HG02588 (cell line): ENCODE measurements at regions not wholly inside any gene's neighbourhood (a gene's known extent, or its start where the extent isn't known, plus 50 kb on each side); places are given as distances from the start of the nearest gene placed in this dataset.

ENCODE experiments used
- ATAC-seq: cut with Tn5 transposase; IDR thresholded peaks from one replicate; pipeline ENCODE4 v1.9.1; 2021; ENCODE audit warnings: mild to moderate bottlenecking, moderate library complexity; ENCODE audit not compliant: unreplicated experiment

DNA sequence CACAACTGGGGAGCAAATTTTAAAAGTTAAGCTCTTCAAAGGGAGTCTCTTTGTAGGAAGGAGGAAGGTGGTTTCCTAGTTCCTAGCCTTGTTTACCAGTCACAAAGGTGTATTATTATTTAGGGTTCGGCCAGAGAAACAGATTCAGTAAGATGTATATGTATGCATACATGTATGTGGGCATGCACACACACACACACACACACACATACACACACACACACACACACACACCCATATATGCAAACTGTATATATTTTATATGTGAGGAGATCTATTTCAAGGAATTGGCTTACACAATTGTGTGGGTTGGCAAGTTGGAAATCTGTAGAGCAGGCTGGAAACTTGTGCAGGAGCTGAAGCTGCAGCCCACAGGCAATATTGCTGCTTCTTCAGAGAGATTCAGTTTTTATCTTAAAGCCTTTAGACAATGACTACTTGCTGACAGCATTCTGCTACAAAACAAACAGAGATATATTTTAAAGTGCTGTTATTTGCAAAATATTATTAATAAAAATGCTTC lies 75.3 kb upstream of the DNAH5 start:
- no peak for ATAC-seq

GRCh38 chr5:14017904-14018303 lies 73.4 kb upstream of the DNAH5 start:
- ATAC-seq: no peak

- ATAC-seq: no peak
These were observed 72.1 kb upstream of the DNAH5 start for GRCh38 chr5:14016549-14016948.

GRCh38 chr5:14011089-14012020 lies 66.9 kb upstream of the DNAH5 start:
- peak; percentile 93 for ATAC-seq

- no peak for ATAC-seq
These were observed 65.1 kb upstream of the DNAH5 start for GRCh38 chr5:14009575-14009974.

DNA sequence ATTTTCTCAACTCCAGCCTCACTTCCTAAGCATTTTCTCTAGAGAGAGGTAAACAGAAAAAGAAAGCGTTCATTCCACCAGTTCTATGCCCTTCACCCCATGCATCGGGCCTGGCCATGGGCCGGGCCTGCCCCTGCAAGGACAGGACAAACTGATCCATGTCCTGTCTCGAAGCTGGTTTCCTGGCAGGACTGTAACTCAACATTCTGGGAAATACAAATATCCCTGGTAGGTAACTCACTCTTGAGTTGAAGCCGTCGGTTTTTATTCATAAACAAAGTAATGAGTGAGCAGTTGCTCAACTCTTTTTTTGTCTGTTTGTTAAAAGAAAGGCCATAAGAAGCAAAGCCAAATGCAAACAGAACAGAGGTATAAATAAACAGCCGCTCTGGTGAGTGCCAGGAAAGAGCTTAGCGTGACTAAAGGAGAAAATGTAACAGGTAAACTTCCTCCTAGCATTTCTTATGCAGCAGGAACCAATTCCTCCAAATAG lies 64.4 kb upstream of the DNAH5 start:
- no peak for ATAC-seq

DNA sequence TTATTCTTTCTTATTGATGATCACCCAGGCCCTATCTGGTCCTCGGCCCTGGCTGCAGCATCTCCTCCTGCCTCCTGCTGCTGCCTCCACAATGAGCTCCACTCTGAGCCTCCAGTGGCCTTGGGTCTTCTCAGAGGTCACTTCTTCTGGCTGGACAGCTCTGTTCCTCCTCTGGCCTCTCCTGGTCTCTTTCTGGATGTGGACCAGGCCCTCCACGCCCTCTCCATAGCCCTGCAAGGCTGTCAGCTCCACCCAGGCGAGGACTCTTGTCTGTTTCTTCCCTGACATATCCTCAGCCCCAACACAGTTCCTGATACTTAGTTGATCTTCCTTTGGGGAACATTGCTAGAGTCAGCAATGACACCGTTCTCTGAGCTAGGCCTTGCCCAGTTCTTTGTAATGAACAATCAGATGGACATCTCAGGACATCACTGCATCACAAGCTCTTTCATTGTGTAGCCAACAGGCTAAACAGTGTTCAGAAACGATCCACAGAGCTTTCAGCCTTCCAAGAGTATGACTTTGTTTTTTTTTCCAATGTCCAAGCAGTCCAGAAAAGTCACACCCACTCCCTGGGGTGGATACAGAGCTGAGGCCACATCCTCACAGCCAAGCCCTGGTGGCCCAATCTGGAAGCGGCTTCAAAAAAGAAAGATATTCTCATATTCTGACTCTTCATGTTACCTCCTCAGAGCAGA lies 62.5 kb upstream of the DNAH5 start:
- ATAC-seq: no peak

DNA sequence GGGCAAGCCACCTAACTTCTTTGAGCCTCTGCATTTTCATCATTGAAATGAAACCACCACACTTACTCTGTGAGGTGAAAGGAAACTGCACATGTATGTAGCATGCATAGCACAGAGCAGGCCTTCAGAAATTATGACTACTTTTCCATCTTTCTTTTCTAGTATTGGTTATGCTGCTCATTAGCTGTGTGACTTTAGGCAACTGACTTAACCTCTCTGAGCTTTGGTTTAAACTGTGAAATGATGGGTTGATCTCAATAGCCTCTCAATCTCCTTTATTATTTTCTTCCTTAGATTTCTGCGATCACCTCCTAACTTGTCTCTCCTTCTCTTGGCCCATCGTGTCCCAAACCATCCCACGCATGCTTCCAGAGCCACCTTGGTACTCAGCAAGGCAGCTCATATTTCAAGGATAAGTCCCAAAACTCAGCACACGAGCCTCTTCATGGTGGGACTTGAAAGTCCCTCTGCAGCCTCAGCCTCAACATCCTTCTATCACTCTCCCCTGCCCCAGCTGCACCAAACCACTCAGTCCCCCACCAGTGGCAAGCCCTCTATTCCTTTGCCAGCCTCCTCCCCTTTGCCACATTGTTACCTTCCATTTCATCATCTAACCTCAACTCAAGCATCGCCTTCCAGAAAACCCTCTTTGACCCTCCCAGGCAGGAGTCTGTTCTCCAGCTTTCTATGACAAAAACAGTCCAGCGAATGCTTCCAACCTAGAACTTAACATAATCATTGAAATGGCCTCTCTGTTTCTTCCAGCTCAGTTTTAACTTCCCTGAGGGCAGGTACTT lies 60.3 kb upstream of the DNAH5 start:
- no peak for ATAC-seq

DNA sequence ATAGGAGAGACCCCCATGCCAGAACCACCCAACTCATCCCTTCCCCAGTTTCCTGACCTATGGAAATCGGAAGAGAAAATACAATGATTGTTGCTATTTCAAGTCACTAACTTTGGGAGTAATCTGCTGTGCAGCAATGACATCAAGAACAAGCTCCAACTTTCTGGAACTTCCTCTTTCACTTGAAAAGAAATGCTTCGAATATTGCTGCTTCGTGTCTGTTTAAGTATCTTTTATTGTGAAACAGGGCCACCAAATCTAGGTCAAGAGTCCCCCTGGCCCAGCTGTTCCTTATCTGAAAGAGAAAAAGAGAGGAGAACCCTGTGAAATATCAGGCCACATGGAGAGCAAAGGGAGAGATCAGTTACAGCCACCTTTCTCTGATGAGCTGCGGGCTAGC lies 59.4 kb upstream of the DNAH5 start:
- no peak for ATAC-seq

DNA sequence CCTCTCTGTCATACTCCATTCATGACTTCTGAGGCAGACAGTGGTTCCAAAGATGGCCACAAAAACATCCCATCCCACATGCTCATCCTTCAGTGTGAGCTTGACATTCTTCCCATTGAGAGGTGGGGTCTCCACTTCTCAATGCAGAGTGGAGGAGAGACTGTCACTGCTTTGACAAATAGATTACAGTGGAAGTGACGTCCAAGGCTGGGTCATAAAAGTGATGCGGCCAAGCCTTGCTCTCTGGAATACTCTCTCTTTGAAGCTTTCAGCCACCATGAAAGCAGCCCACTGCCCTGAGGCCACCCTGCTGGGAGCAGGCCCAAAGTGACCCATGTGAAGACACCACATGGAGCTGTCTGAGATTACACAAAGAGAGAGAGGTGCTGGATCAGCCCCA lies 59.0 kb upstream of the DNAH5 start:
- ATAC-seq: no peak

DNA sequence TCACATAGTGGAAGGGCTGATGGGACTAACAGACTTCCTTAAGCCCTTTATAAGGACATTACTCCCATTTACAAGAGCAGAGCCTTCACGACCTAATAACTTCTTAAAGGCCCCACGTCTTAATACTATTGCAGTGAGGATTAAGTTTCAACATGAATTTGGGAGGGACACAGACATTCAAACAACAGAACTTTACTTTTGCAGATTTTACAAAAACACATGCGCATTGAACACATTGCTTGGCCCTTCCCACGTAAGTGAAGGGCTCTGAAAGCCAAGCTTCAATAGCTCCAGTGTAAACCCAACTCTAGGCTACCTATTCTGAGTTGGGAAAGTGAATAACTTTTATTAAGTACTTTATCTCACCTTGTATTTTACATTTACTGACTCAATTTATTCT lies 53.8 kb upstream of the DNAH5 start:
- ATAC-seq: no peak

DNA sequence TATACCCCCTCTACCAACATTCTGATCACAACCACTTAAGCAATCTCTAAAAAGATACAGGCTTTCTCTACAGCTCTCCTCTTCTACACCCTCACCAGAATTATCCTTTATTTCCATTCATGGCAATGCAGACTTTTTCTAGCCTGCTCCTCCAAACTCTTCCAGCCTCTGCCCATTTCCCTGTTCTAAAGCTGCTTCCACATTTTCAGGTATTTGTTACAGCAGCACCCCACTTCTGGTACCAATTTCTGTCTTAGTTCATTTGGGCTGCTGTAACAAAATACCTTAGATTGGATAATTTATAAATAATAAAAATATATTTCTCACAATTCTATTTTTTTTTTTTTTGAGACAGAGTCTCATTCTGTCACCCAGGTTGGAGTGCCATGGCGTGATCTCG lies 53.0 kb upstream of the DNAH5 start:
- ATAC-seq: no peak

- no peak for ATAC-seq
These were observed 50.2 kb upstream of the DNAH5 start for GRCh38 chr5:13994621-13995253.
